H1 (cell line): ENCODE measurements at regions not wholly inside any gene's neighbourhood (a gene's known extent, or its start where the extent isn't known, plus 50 kb on each side); places are given as distances from the start of the nearest gene placed in this dataset.

Source experiments
- CTCF ChIA-PET: fragments of 300-600 bp; sonication (Branson Sonifier 250); formaldehyde crosslinking; loops from one replicate; lab custom pipeline; 2021; ENCODE audit not compliant: partially characterized antibody; lab: Charles Lee
- POLR2A ChIA-PET: fragments of 300-600 bp; sonication (Branson Sonifier 250); formaldehyde crosslinking; loops from one replicate; lab custom pipeline; 2021; ENCODE audit warnings: inconsistent platforms; ENCODE audit not compliant: partially characterized antibody; lab: Charles Lee
- DNase-seq, 2 experiments: peaks; one replicate each; pipeline versions ENCODE4 v3.0.0 to v3.0.0-alpha.2; 2010 to 2022; ENCODE audit warnings: low spot score in 2 of 2, low read depth in 1 of 2, mixed read lengths in 1 of 2
- FAIRE-seq: peaks from 2 replicates; lab custom pipeline; 2011; peaks lifted over from hg19 to GRCh38; lab: Jason Lieb, UNC
- H2AFZ ChIP-seq: 2 replicates; pipeline ENCODE4 v1.8.1; 2012; ENCODE audit warnings: low read length, inconsistent platforms
- H2AK5ac ChIP-seq: 2 replicates; pipeline ENCODE4 v1.6.1; 2013; ENCODE audit warnings: low read depth, low read length
- H2BK120ac ChIP-seq: replicated peaks from 2 replicates; pipeline ENCODE3; 2013; ENCODE audit warnings: low read depth, low read length, inconsistent platforms
- H2BK12ac ChIP-seq: 2 replicates; pipeline ENCODE4 v1.6.1; 2013; ENCODE audit warnings: low read depth, low read length
- H2BK15ac ChIP-seq: 2 replicates; pipeline ENCODE4 v1.6.1; 2013; ENCODE audit warnings: low read length
- H2BK20ac ChIP-seq: 2 replicates; pipeline ENCODE4 v1.6.1; 2013; ENCODE audit warnings: low read length
- H2BK5ac ChIP-seq: 2 replicates; pipeline ENCODE4 v1.6.1; 2013; ENCODE audit warnings: low read depth, low read length
- H3K14ac ChIP-seq: 2 replicates; pipeline ENCODE4 v1.6.1; 2013; ENCODE audit warnings: inconsistent platforms; ENCODE audit not compliant: insufficient read length
- H3K18ac ChIP-seq: 2 replicates; pipeline ENCODE4 v1.6.1; 2013; ENCODE audit warnings: low read length; ENCODE audit errors: extremely low read depth
- H3K23ac ChIP-seq: 2 replicates; pipeline ENCODE4 v1.6.1; 2013; ENCODE audit warnings: inconsistent platforms; ENCODE audit not compliant: insufficient read length
- H3K23me2 ChIP-seq: 2 replicates; pipeline ENCODE4 v1.6.1; 2013; ENCODE audit warnings: low read depth, low read length
- H3K27ac ChIP-seq: 2 replicates; pipeline ENCODE4 v1.6.1; 2011; ENCODE audit warnings: low read depth, low read length, inconsistent platforms
- H3K27me3 ChIP-seq, 4 experiments: replicated peaks in 1 of 4; 1 replicate in 1 of 4; 2 replicates in 3 of 4; pipeline versions ENCODE4 v1.6.1 to v1.8.1; 2011 to 2013; ENCODE audit warnings: low read length in 3 of 4, mild to moderate bottlenecking in 3 of 4, inconsistent platforms in 2 of 4, mixed read lengths in 2 of 4, moderate library complexity in 1 of 4; ENCODE audit not compliant: control insufficient read depth in 3 of 4, insufficient read depth in 3 of 4; ENCODE audit errors: extremely low read depth in 1 of 4
- H3K36me3 ChIP-seq, 4 experiments: 2 replicates each; pipeline versions ENCODE4 v1.6.1 to v1.8.1; 2011 to 2013; ENCODE audit warnings: mild to moderate bottlenecking in 4 of 4, low read length in 3 of 4, moderate library complexity in 2 of 4, control low read depth in 1 of 4, inconsistent platforms in 1 of 4; ENCODE audit not compliant: insufficient read depth in 4 of 4, control insufficient read depth in 2 of 4
- H3K4ac ChIP-seq: replicated peaks from 2 replicates; pipeline ENCODE3; 2013; ENCODE audit warnings: low read length, low read depth, mixed read lengths, inconsistent platforms; ENCODE audit not compliant: insufficient read length
- H3K4me1 ChIP-seq, 4 experiments: replicated peaks in 1 of 4; 1 replicate in 1 of 4; 2 replicates in 3 of 4; pipeline versions ENCODE4 v1.6.1 to v1.8.1; 2011 to 2013; ENCODE audit warnings: low read length in 3 of 4, inconsistent platforms in 2 of 4, mixed read lengths in 1 of 4; ENCODE audit not compliant: insufficient read depth in 4 of 4, control insufficient read depth in 3 of 4
- H3K4me2 ChIP-seq, 2 experiments: 2 replicates each; pipeline versions ENCODE4 v1.6.1 to v1.8.1; 2011 to 2013; ENCODE audit warnings: low read depth in 2 of 2, low read length in 2 of 2, control low read depth in 1 of 2, inconsistent platforms in 1 of 2, mild to moderate bottlenecking in 1 of 2; ENCODE audit not compliant: insufficient read depth in 1 of 2
- H3K4me3 ChIP-seq, 4 experiments: fragments of 200-600, 300-600 bp in 1 of 4; sonication (generic), shearing (Covaris generic), sonication (Bioruptor Twin) in 1 of 4; 2 replicates each; pipeline versions ENCODE4 v1.5.1 to v1.8.1; 2011 to 2016; ENCODE audit warnings: low read length in 4 of 4, low read depth in 3 of 4, control low read depth in 2 of 4, inconsistent platforms in 2 of 4, mild to moderate bottlenecking in 2 of 4, mixed read lengths in 1 of 4, moderate library complexity in 1 of 4; ENCODE audit not compliant: insufficient read depth in 2 of 4; ENCODE audit errors: extremely low read depth in 1 of 4
- H3K56ac ChIP-seq: replicated peaks from 2 replicates; pipeline ENCODE3; 2013; ENCODE audit warnings: low read depth, mild to moderate bottlenecking, mixed read lengths, low read length, inconsistent platforms; ENCODE audit not compliant: insufficient read length
- H3K79me1 ChIP-seq: 2 replicates; pipeline ENCODE4 v1.6.1; 2013; ENCODE audit warnings: low read depth, low read length, control low read depth
- H3K79me2 ChIP-seq, 2 experiments: 2 replicates each; pipeline versions ENCODE4 v1.6.1 to v1.8.1; 2012 to 2013; ENCODE audit warnings: low read length in 2 of 2, mild to moderate bottlenecking in 2 of 2, inconsistent platforms in 1 of 2; ENCODE audit not compliant: insufficient read depth in 2 of 2, control insufficient read depth in 1 of 2
- H3K9ac ChIP-seq, 4 experiments: replicated peaks in 1 of 4; 1 replicate in 1 of 4; 2 replicates in 3 of 4; pipeline versions ENCODE4 v1.6.1 to v1.8.1; 2011 to 2013; ENCODE audit warnings: low read depth in 3 of 4, low read length in 3 of 4, control low read depth in 2 of 4, mild to moderate bottlenecking in 2 of 4, moderate library complexity in 2 of 4, inconsistent platforms in 1 of 4; ENCODE audit errors: extremely low read depth in 1 of 4
- H3K9me3 ChIP-seq, 2 experiments: 2 replicates each; pipeline versions ENCODE4 v1.6.1 to v1.8.1; 2012 to 2013; ENCODE audit warnings: mild to moderate bottlenecking in 2 of 2, moderate library complexity in 2 of 2, control low read depth in 1 of 2, inconsistent platforms in 1 of 2, low read depth in 1 of 2, low read length in 1 of 2, mixed read lengths in 1 of 2; ENCODE audit not compliant: insufficient read depth in 2 of 2
- H4K20me1 ChIP-seq, 2 experiments: replicated peaks in 1 of 2; 2 replicates each; pipeline versions ENCODE3 to v1.8.1; 2011 to 2013; ENCODE audit warnings: inconsistent platforms in 2 of 2, low read length in 2 of 2, mild to moderate bottlenecking in 1 of 2; ENCODE audit not compliant: insufficient read depth in 2 of 2, control insufficient read depth in 1 of 2
- H4K5ac ChIP-seq: 2 replicates; pipeline ENCODE4 v1.6.1; 2013; ENCODE audit warnings: low read length, low read depth, mixed read lengths, inconsistent platforms; ENCODE audit not compliant: insufficient read length
- H4K8ac ChIP-seq: 2 replicates; pipeline ENCODE4 v1.8.0; 2013; ENCODE audit warnings: mild to moderate bottlenecking, moderate library complexity, low read length, inconsistent platforms; ENCODE audit not compliant: insufficient read depth; ENCODE audit errors: extremely low read depth
- H4K91ac ChIP-seq: replicated peaks from 2 replicates; pipeline ENCODE3; 2013; ENCODE audit warnings: low read length, mixed read lengths, inconsistent platforms; ENCODE audit not compliant: insufficient read length
- ASH2L ChIP-seq: fragments of 200-600, 300-600 bp; sonication (generic); IDR thresholded peaks from one replicate; pipeline ENCODE4 v1.7.1; 2017; ENCODE audit warnings: low read length
- CBX5 ChIP-seq: fragments of 300-800, 300-1000 bp; sonication (generic); IDR thresholded peaks from 2 replicates; pipeline ENCODE4 v1.7.1; 2016; ENCODE audit warnings: antibody characterized with exemption, low read length, low read depth
- CHD2 ChIP-seq: IDR thresholded peaks from 2 replicates; pipeline ENCODE4 v1.6.1; 2012; ENCODE audit warnings: low read length, improper control_type of control experiment
- EGR1 ChIP-seq: IDR thresholded peaks from 2 replicates; pipeline ENCODE4 v1.6.1; 2011; ENCODE audit warnings: low read depth, low read length, borderline replicate concordance
- EP300 ChIP-seq, 2 experiments: IDR thresholded peaks; 1 replicate in 1 of 2; 2 replicates in 1 of 2; pipeline ENCODE4 v1.6.1; 2011 to 2012; ENCODE audit warnings: low read depth in 2 of 2, low read length in 2 of 2, mild to moderate bottlenecking in 2 of 2, borderline replicate concordance in 1 of 2, inconsistent platforms in 1 of 2, moderate library complexity in 1 of 2
- GTF2F1 ChIP-seq: IDR thresholded peaks from 2 replicates; pipeline ENCODE4 v1.6.1; 2012; ENCODE audit warnings: low read depth, low read length, improper control_type of control experiment, borderline replicate concordance
- KDM5A ChIP-seq: fragments of 200-600 bp; IDR thresholded peaks from 2 replicates; pipeline ENCODE4 v1.7.1; 2012; ENCODE audit warnings: mild to moderate bottlenecking, low read length, inconsistent platforms, mixed read lengths
- MAX ChIP-seq: IDR thresholded peaks from 2 replicates; pipeline ENCODE4 v1.6.1; 2012; ENCODE audit warnings: inconsistent platforms
- POLR2AphosphoS5 ChIP-seq: IDR thresholded peaks from 2 replicates; pipeline ENCODE4 v1.6.1; 2011; ENCODE audit warnings: low read depth, low read length
- POU5F1 ChIP-seq: IDR thresholded peaks from 2 replicates; pipeline ENCODE4 v1.6.1; 2011; ENCODE audit warnings: low read depth, mild to moderate bottlenecking, low read length, moderate library complexity
- RNF2 ChIP-seq: fragments of 200-900, 300-1000 bp; sonication (generic); IDR thresholded peaks from 2 replicates; pipeline ENCODE4 v1.7.1; 2016; ENCODE audit warnings: borderline replicate concordance, low read depth, mild to moderate bottlenecking, antibody characterized with exemption, low read length; ENCODE audit not compliant: poor library complexity, severe bottlenecking; ENCODE audit errors: missing control alignments
- RXRA ChIP-seq: IDR thresholded peaks from 2 replicates; pipeline ENCODE4 v1.6.1; 2011; ENCODE audit warnings: low read depth, mild to moderate bottlenecking, low read length, moderate library complexity; ENCODE audit not compliant: insufficient read depth
- USF2 ChIP-seq: IDR thresholded peaks from 2 replicates; pipeline ENCODE4 v1.6.1; 2011; ENCODE audit warnings: low read length, improper control_type of control experiment
- WGBS, 2 experiments: shearing (Covaris generic) in 1 of 2; methylation state at CpG; one replicate each; pipeline versions ENCODE4 v1.1.6 to v1.1.7; 2013 to 2015; ENCODE audit warnings: low lambda C conversion rate in 2 of 2, mixed read lengths in 2 of 2, inconsistent platforms in 1 of 2, low coverage in 1 of 2, missing lambda C conversion rate in 1 of 2; ENCODE audit not compliant: insufficient replicate concordance in 2 of 2, insufficient coverage in 1 of 2, insufficient read length in 1 of 2; ENCODE audit errors: extremely low coverage in 1 of 2, missing lambda C conversion rate in 1 of 2; 5-methylcytosine and 5-hydroxymethylcytosine counted together

DNA sequence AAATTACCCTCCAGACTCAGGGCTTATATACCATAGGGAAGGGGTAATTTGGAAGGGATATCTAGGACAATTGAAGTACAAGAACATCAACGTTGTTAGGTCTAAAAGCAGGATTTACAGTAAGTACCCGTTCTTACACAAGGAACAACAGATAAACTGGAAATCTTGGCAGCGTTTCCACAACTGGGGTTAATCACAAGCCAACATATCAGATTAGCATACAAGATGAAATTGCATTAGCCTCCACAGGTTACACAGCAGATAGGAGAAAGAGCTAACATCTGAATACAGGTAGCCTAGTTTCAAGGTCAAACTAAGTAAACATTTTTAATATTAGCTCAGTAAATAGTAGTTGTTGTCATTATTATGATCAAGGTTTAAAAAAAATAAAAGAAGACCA is 1214.0 kb upstream of the PCDH20 start:
- CTCF ChIA-PET, result interaction anchor here (0.9 kb wide), 1 partner anchor 9 kb away, joined by 3 read pairs; no protein-coding TSS in a partner anchor
- DNase-seq (no peak), FAIRE-seq (no peak)
- Histone ChIP-seq H2BK20ac (no peak overlapping the region), H3K27ac (no peak overlapping the region), H4K5ac (no peak overlapping the region), H2BK120ac (no peak overlapping the region), H3K36me3 (no peaks in the 10 kb centered on the region), H3K14ac (no peak overlapping the region), H3K79me2 (no peaks in the 10 kb centered on the region), H3K4ac (no peak overlapping the region), H3K23ac (no peak overlapping the region), H3K4me3 (no peak overlapping the region), H2AFZ (no peak overlapping the region), H3K27me3 (no peaks in the 10 kb centered on the region), H4K91ac (no peak overlapping the region)
- 95% methylated on average over 3 of the region's 3 CpGs; no CpG with 5 or more reads in 1 of the 2 experiments for WGBS, 2 experiments
- TF ChIP-seq POU5F1, result no peak
- no peak for TF ChIP-seq RNF2
- no peak for TF ChIP-seq CBX5
- TF ChIP-seq ASH2L, result no peak
- TF ChIP-seq MAX, result no peak
- TF ChIP-seq POLR2AphosphoS5, result no peak
- TF ChIP-seq KDM5A, result no peak
- no peak for TF ChIP-seq CHD2
- TF ChIP-seq EP300 (IDR thresholded peaks at IDR 0.05; ENCODE audit: borderline replicate concordance in 1 of 2, low read depth in 2 of 2, low read length in 2 of 2), result no peak
- TF ChIP-seq RXRA, result no peak
- no peak for TF ChIP-seq EGR1
- no peak for TF ChIP-seq USF2
- TF ChIP-seq GTF2F1, result no peak
- TF ChIP-seq, all 59 proteins: peak for 0
- Histone ChIP-seq H3K23me2 (no peaks in the 10 kb centered on the region), H2AK5ac (no peak overlapping the region), H3K4me2 (no peak overlapping the region), H4K8ac (no peak overlapping the region), H2BK15ac (no peak overlapping the region), H3K79me1 (no peaks in the 10 kb centered on the region), H3K9me3 (no peaks in the 10 kb centered on the region), H2BK12ac (no peak overlapping the region), H4K20me1 (no peaks in the 10 kb centered on the region), H2BK5ac (no peak overlapping the region), H3K4me1 (no peaks in the 10 kb centered on the region), H3K9ac (no peak overlapping the region), H3K18ac (no peak overlapping the region), H3K56ac (no peak overlapping the region)
- POLR2A ChIA-PET, result no interaction called here
